ENCODE measurements at regions not wholly inside any gene's neighbourhood (a gene's known extent, or its start where the extent isn't known, plus 50 kb on each side); places are given as distances from the start of the nearest gene placed in this dataset.

- no peak overlapping the region for H3K4me3 ChIP-seq
- H3K36me3 ChIP-seq, result no peaks in the 10 kb centered on the region
- intact Hi-C loops (cut with DNase I), result no loop called here
- H3K9me3 ChIP-seq, result no peaks in the 10 kb centered on the region
- TF ChIP-seq CTCF (IDR thresholded peaks at IDR 0.05), result no peak
- TF ChIP-seq POLR2A (IDR thresholded peaks at IDR 0.05), result no peak
- TF ChIP-seq EP300 (IDR thresholded peaks at IDR 0.05), result no peak
- WGBS, 3 donors, result 67 to 78% (median 73%) methylated on average over 7 of the region's 7 CpGs
- no peak overlapping the region for H3K27ac ChIP-seq
- DNase-seq, result no peak
- peaks cover 8% of the 10 kb centered on the region for H3K4me1 ChIP-seq (ENCODE audit: insufficient read depth)
- H3K27me3 ChIP-seq, result no peaks in the 10 kb centered on the region
Observed at GRCh38 chr11:47914743-47915142, 65.6 kb upstream of the PTPRJ start.

GRCh38 chr11:47913529-47914244 is 65.5 kb upstream of the NUP160 start:
- TF ChIP-seq CTCF (IDR thresholded peaks at IDR 0.05) (no peak), POLR2A (IDR thresholded peaks at IDR 0.05) (no peak), EP300 (IDR thresholded peaks at IDR 0.05) (no peak)
- Histone ChIP-seq H3K9me3 (no peaks in the 10 kb centered on the region), H3K27me3 (no peaks in the 10 kb centered on the region), H3K4me1 (ENCODE audit: insufficient read depth) (peaks cover 8% of the 10 kb centered on the region), H3K36me3 (no peaks in the 10 kb centered on the region), H3K27ac (no peak overlapping the region), H3K4me3 (no peak overlapping the region)
- intact Hi-C loops (cut with DNase I), result no loop called here
- DNase-seq, result no peak
- 94 to 96% (median 94%) methylated on average over 8 of the region's 8 CpGs for whole genome bisulfite sequencing, 3 donors

- 54 to 63% (median 55%) methylated on average over 6 of the region's 6 CpGs for WGBS, 3 donors
- Histone ChIP-seq H3K36me3 (no peaks in the 10 kb centered on the region), H3K4me1 (ENCODE audit: insufficient read depth) (peaks cover 1% of the 10 kb centered on the region), H3K4me3 (no peak overlapping the region), H3K27ac (no peak overlapping the region), H3K27me3 (no peaks in the 10 kb centered on the region), H3K9me3 (no peaks in the 10 kb centered on the region)
- TF ChIP-seq POLR2A (IDR thresholded peaks at IDR 0.05) (no peak), EP300 (IDR thresholded peaks at IDR 0.05) (no peak), CTCF (IDR thresholded peaks at IDR 0.05) (no peak)
- DNase-seq, result no peak
- intact Hi-C loops (cut with DNase I), result no loop called here
Observed at GRCh38 chr11:47912843-47913437, 64.8 kb upstream of the NUP160 start.

- no peaks in the 10 kb centered on the region for H3K36me3 ChIP-seq
- H3K9me3 ChIP-seq, result no peaks in the 10 kb centered on the region
- no peaks in the 10 kb centered on the region for H3K4me1 ChIP-seq (ENCODE audit: insufficient read depth)
- no peaks in the 10 kb centered on the region for H3K27me3 ChIP-seq
- H3K27ac ChIP-seq, result no peak overlapping the region
- no peak for TF ChIP-seq POLR2A (IDR thresholded peaks at IDR 0.05)
- 94 to 98% (median 95%) methylated on average over 3 to 4 of the region's 4 CpGs for WGBS, 3 donors
- intact Hi-C loops (cut with DNase I), result no loop called here
- H3K4me3 ChIP-seq, result no peak overlapping the region
- DNase-seq, result no peak
Observed at GRCh38 chr11:47911149-47911548, 63.0 kb upstream of the NUP160 start.

- no peaks in the 10 kb centered on the region for H3K4me1 ChIP-seq (ENCODE audit: insufficient read depth)
- DNase-seq, result no peak
- no peak overlapping the region for H3K27ac ChIP-seq
- no peak overlapping the region for H3K4me3 ChIP-seq
- intact Hi-C loops (cut with DNase I), result no loop called here
- TF ChIP-seq POLR2A (IDR thresholded peaks at IDR 0.05) (no peak), EP300 (IDR thresholded peaks at IDR 0.05) (no peak), CTCF (IDR thresholded peaks at IDR 0.05) (no peak)
- H3K9me3 ChIP-seq, result no peaks in the 10 kb centered on the region
- no peaks in the 10 kb centered on the region for H3K27me3 ChIP-seq
- WGBS, 3 donors, result 6 to 18% (median 11%) methylated on average over 5 of the region's 5 CpGs
- no peaks in the 10 kb centered on the region for H3K36me3 ChIP-seq
Observed at GRCh38 chr11:47908198-47908597, 60.0 kb upstream of the NUP160 start.

Data from ovary (tissue), 7 donors.